Dendritic cell treated with granulocyte-macrophage colony-stimulating factor and Interleukin-4, amounts not matched to agents 40 ng/mL and 50 ng/mL, for 4 days (primary cell): ENCODE measurements at regions not wholly inside any gene's neighbourhood (a gene's known extent, or its start where the extent isn't known, plus 50 kb on each side); places are given as distances from the start of the nearest gene placed in this dataset.

ENCODE experiments used
- H3K27ac Mint-ChIP-seq: one replicate; pipeline ENCODE4 v1.8.0; 2022; ENCODE audit warnings: mild to moderate bottlenecking, mixed read lengths
- H3K27me3 Mint-ChIP-seq: one replicate; pipeline ENCODE4 v1.8.0; 2022; ENCODE audit warnings: mild to moderate bottlenecking, mixed read lengths
- H3K36me3 Mint-ChIP-seq: one replicate; pipeline ENCODE4 v1.8.0; 2022; ENCODE audit warnings: low read depth, mixed read lengths
- H3K4me1 Mint-ChIP-seq: one replicate; pipeline ENCODE4 v1.8.0; 2022; ENCODE audit warnings: low read depth, mixed read lengths
- H3K4me3 Mint-ChIP-seq: one replicate; pipeline ENCODE4 v1.8.0; 2022; ENCODE audit warnings: mild to moderate bottlenecking, moderate library complexity, mixed read lengths
- H3K9me3 Mint-ChIP-seq: one replicate; pipeline ENCODE4 v1.8.0; 2022; ENCODE audit warnings: mixed read lengths
- intact Hi-C: fragments of 100-400 bp; cut with micrococcal nuclease; formaldehyde crosslinking; loops from one replicate; pipeline ENCODE4 v1.15.0; 2022

GRCh38 chr1:58158506-58159433 lies 387.8 kb downstream of the OMA1 start:
- intact Hi-C loops, result no loop called here
- no peaks in the 10 kb centered on the region for H3K4me1 Mint-ChIP-seq
- H3K27me3 Mint-ChIP-seq, result peaks cover 2% of the 10 kb centered on the region
- H3K9me3 Mint-ChIP-seq, result no peaks in the 10 kb centered on the region
- no peaks in the 10 kb centered on the region for H3K36me3 Mint-ChIP-seq
- H3K4me3 Mint-ChIP-seq, result no peak overlapping the region
- no peak overlapping the region for H3K27ac Mint-ChIP-seq

DNA sequence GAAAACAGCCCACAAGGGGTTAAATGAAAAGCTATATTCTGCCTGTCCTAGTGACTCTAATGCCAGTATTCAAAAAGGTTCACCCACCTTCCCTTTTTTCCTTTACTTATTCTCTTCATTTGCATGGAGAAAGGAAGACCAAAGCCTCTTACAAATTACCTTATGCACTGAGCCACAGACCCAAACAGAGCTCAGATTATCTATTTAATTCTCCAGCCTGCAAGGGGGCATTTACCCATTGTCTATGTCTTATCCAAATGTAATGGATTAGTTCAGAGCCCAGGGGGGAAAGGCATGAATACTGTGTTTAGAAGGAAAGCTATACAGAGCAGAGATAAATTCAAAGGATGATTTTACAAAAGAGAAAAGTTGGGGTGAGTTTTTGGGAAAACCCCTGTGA lies 388.5 kb downstream of the OMA1 start:
- Mint-ChIP-seq H3K27ac (no peak overlapping the region), H3K27me3 (no peaks in the 10 kb centered on the region), H3K36me3 (no peaks in the 10 kb centered on the region), H3K4me3 (no peak overlapping the region), H3K9me3 (no peaks in the 10 kb centered on the region), H3K4me1 (no peaks in the 10 kb centered on the region)
- intact Hi-C loops, result no loop called here

DNA sequence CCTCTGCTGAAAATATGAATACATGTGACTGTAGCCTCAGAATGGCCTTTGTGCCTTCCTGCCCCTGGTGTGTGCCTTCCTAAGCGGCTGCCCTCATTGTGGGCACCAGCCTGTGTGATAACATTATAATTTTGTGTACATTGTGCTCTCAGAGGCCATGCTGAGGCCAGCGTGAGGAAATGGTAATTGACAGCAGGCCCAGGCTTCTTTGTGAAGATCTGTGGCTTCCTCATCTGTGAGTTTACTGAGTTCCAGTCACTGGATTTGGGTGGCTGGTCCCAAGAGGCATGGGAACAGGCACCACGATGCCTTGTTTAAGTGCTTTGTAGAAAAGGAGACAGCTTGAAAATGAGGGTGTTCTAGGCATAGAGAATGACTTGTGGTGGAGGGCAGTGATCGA lies 389.3 kb downstream of the OMA1 start:
- Mint-ChIP-seq H3K9me3 (no peaks in the 10 kb centered on the region), H3K27ac (no peak overlapping the region), H3K27me3 (no peaks in the 10 kb centered on the region), H3K4me1 (no peaks in the 10 kb centered on the region), H3K36me3 (no peaks in the 10 kb centered on the region), H3K4me3 (no peak overlapping the region)
- intact Hi-C loops, result no loop called here

- H3K4me1 Mint-ChIP-seq, result no peaks in the 10 kb centered on the region
- H3K27me3 Mint-ChIP-seq, result no peaks in the 10 kb centered on the region
- no peak overlapping the region for H3K27ac Mint-ChIP-seq
- no peaks in the 10 kb centered on the region for H3K9me3 Mint-ChIP-seq
- intact Hi-C loops, result no loop called here
- no peak overlapping the region for H3K4me3 Mint-ChIP-seq
- no peaks in the 10 kb centered on the region for H3K36me3 Mint-ChIP-seq
These were observed 389.7 kb downstream of the OMA1 start for GRCh38 chr1:58156831-58157230.

GRCh38 chr1:58156124-58156468 lies 390.4 kb downstream of the OMA1 start:
- intact Hi-C loops, result no loop called here
- H3K9me3 Mint-ChIP-seq, result no peaks in the 10 kb centered on the region
- no peaks in the 10 kb centered on the region for H3K27me3 Mint-ChIP-seq
- H3K4me3 Mint-ChIP-seq, result no peak overlapping the region
- no peaks in the 10 kb centered on the region for H3K4me1 Mint-ChIP-seq
- H3K36me3 Mint-ChIP-seq, result no peaks in the 10 kb centered on the region
- H3K27ac Mint-ChIP-seq, result no peak overlapping the region

GRCh38 chr1:58155418-58156123 lies 391.0 kb downstream of the OMA1 start:
- Mint-ChIP-seq H3K27ac (no peak overlapping the region), H3K4me3 (no peak overlapping the region), H3K36me3 (no peaks in the 10 kb centered on the region), H3K27me3 (no peaks in the 10 kb centered on the region), H3K9me3 (no peaks in the 10 kb centered on the region), H3K4me1 (no peaks in the 10 kb centered on the region)
- intact Hi-C loops, result no loop called here

- H3K36me3 Mint-ChIP-seq, result no peaks in the 10 kb centered on the region
- H3K27me3 Mint-ChIP-seq, result no peaks in the 10 kb centered on the region
- H3K4me3 Mint-ChIP-seq, result no peak overlapping the region
- H3K9me3 Mint-ChIP-seq, result no peaks in the 10 kb centered on the region
- intact Hi-C loops, result no loop called here
- H3K27ac Mint-ChIP-seq, result no peak overlapping the region
- no peaks in the 10 kb centered on the region for H3K4me1 Mint-ChIP-seq
These were observed 392.3 kb downstream of the OMA1 start for GRCh38 chr1:58154256-58154655.

GRCh38 chr1:58152697-58153096 lies 393.8 kb downstream of the OMA1 start:
- Mint-ChIP-seq H3K4me1 (no peaks in the 10 kb centered on the region), H3K9me3 (no peaks in the 10 kb centered on the region), H3K4me3 (no peak overlapping the region), H3K27me3 (no peaks in the 10 kb centered on the region), H3K36me3 (no peaks in the 10 kb centered on the region), H3K27ac (no peak overlapping the region)
- intact Hi-C loops, result no loop called here

DNA sequence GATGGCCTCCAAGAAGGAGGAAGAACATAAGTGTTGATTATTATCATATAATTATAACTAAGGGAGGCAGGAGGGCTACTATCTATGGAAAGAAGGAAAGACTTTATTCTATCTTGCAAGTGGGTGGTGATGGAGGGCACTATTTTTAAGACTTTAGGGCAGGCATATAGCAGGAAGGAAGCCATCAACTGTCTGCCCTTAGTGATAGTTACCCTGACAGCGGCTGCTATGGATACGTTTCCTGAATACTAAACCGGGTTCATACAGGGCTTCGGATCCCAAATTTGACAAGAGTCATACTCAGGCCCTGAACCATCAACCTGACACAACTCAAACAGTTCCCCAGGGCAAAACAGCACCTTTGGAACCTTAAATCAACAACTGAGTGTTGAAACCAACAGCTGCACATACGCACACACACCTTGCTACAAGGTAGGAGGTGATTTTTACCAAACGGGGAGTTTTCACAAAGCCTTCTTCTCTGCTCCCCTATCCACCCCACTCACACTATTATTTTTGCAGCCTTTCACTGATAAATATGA lies 397.2 kb downstream of the OMA1 start:
- intact Hi-C loops, result no loop called here
- no peak overlapping the region for H3K27ac Mint-ChIP-seq
- no peaks in the 10 kb centered on the region for H3K4me1 Mint-ChIP-seq
- no peaks in the 10 kb centered on the region for H3K36me3 Mint-ChIP-seq
- no peaks in the 10 kb centered on the region for H3K27me3 Mint-ChIP-seq
- H3K4me3 Mint-ChIP-seq, result no peak overlapping the region
- H3K9me3 Mint-ChIP-seq, result no peaks in the 10 kb centered on the region

DNA sequence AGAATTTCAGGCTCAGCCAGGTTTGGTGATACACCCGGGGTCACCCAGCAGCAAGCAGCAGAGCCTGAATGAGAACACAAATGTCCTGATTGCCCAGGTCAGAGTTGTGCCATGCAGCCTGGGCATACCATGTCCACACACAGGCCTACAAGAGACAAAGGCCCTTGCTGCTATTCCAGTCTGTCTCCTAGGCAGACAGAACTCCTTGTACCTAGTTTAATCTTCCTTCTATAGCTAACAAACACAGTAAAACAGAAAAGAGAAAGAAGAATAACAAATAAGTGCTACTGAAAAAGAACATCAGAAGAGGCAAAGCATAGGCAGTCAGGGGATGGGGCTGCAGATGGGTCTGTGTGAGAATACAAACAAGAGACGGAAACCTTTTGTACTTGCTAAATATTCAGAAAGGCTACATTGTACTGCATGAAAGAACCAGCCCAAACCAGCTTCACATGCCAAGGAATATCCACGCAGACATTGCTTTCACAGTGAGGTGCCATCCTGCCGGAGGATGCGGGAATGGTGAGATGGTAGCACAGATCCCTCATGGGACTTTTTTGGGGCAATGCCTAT lies 401.7 kb downstream of the OMA1 start:
- Mint-ChIP-seq H3K36me3 (no peaks in the 10 kb centered on the region), H3K9me3 (peaks cover 9% of the 10 kb centered on the region), H3K27me3 (no peaks in the 10 kb centered on the region), H3K27ac (no peak overlapping the region), H3K4me1 (no peaks in the 10 kb centered on the region), H3K4me3 (no peak overlapping the region)
- intact Hi-C loops, result no loop called here

- no peaks in the 10 kb centered on the region for H3K36me3 Mint-ChIP-seq
- H3K4me1 Mint-ChIP-seq, result no peaks in the 10 kb centered on the region
- no peaks in the 10 kb centered on the region for H3K27me3 Mint-ChIP-seq
- no peak overlapping the region for H3K27ac Mint-ChIP-seq
- intact Hi-C loops, result no loop called here
- H3K9me3 Mint-ChIP-seq, result peaks cover 12% of the 10 kb centered on the region
- no peak overlapping the region for H3K4me3 Mint-ChIP-seq
These were observed 402.4 kb downstream of the OMA1 start for GRCh38 chr1:58143972-58144697.

DNA sequence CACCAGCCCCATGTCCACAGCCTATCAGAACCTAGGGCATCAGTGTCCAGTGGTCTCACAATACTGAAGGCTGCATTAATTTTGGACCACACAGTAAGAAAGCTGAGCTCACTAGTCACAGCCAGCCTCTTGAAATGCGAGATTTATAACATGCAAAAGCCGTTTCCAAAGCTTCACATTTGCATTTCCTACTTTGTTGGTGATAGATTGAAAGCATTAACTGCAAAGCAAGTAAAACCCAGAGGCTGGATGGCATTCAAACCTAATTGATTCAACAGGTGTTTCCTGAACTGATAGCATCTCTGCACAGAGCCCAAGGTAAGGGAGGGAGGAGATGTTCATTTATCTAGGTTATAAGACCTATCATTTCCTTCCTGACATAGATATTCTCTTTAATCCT lies 410.1 kb downstream of the OMA1 start:
- no peak overlapping the region for H3K4me3 Mint-ChIP-seq
- no peaks in the 10 kb centered on the region for H3K36me3 Mint-ChIP-seq
- H3K9me3 Mint-ChIP-seq, result peaks cover 55% of the 10 kb centered on the region
- intact Hi-C loops, result no loop called here
- no peaks in the 10 kb centered on the region for H3K27me3 Mint-ChIP-seq
- no peaks in the 10 kb centered on the region for H3K4me1 Mint-ChIP-seq
- no peak overlapping the region for H3K27ac Mint-ChIP-seq

DNA sequence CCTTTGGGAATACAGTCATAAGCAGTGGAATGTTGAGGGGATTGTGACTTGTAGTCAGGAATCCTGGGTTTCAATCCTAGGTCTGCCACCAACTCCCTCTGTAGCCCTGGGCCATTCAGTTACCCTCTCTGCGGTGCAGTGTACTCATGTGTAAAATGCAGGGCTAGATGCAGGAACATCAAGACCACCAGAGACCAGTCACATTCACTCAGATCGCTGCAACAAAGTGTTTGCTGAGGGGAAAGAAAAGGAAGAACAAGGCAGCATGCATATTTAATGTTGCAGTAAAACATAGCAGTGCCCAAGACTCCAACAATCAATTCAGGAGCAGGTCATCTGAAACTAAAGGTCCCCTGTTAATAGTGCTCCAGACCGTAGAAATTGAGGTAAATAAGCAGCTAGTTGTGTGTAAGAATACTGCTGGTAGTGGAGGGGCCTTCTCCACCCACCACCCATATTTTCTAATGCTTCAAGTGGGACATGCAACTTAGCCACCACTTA lies 410.7 kb downstream of the OMA1 start:
- intact Hi-C loops, result no loop called here
- Mint-ChIP-seq H3K27me3 (no peaks in the 10 kb centered on the region), H3K36me3 (no peaks in the 10 kb centered on the region), H3K4me3 (no peak overlapping the region), H3K4me1 (no peaks in the 10 kb centered on the region), H3K9me3 (peaks cover 50% of the 10 kb centered on the region), H3K27ac (no peak overlapping the region)
